PC-3 (cell line): ENCODE measurements at regions not wholly inside any gene's neighbourhood (a gene's known extent, or its start where the extent isn't known, plus 50 kb on each side); places are given as distances from the start of the nearest gene placed in this dataset.

Experiments used
- CTCF ChIP-seq: fragments of 300-600 bp; sonication (generic); conservative IDR thresholded peaks from 2 replicates; pipeline ENCODE4 v1.5.1; 2017; ENCODE audit warnings: antibody characterized with exemption, low read depth, mild to moderate bottlenecking, low read length
- EZH2phosphoT487 ChIP-seq: fragments of 300-600 bp; sonication (generic); IDR thresholded peaks from 2 replicates; pipeline ENCODE4 v1.6.1; 2018; ENCODE audit warnings: mild to moderate bottlenecking, antibody characterized with exemption, low read length, borderline replicate concordance

DNA sequence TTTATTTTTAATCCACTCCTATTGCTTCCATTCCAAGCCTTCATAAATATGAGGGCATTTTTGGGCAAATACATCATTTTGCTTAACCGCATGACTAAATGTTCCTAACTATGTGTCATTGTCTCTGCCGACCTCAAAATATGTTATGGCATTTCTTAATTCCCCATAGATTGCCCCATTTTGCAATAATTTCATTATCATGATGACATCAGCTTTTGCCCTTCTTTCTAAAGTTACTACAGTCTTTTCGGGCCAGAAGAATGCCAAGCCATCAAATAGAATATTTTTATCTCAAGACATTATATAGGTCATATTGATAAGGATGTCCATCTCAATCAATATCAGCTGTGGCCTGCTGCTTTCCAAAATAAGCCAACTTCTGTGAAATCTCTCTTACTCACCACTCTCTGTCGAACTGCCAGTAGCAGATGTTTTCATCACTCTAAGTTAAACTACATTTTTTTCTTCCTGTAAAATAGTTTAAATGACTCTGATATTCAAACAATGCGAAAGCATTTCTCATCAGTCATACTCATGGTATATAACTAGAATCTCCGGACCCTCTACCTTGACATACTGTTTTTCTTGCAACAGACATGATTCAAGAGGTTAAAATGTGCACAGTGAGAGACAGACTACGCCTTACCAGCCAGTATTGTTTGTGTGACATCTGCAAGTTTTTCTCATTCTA is 1254.6 kb upstream of the CELF2 start:
- TF ChIP-seq CTCF: no peak
- no peak for TF ChIP-seq EZH2phosphoT487
